Mesodermal cell (in vitro differentiated cells): ENCODE measurements at regions not wholly inside any gene's neighbourhood (a gene's known extent, or its start where the extent isn't known, plus 50 kb on each side); places are given as distances from the start of the nearest gene placed in this dataset.
"Not testable (repeated sequence)": the region's sequence is repeated elsewhere in the genome, so short reads cannot be mapped to it uniquely, and the experiment has no call there.

Experiments
- H3K27ac ChIP-seq: 2 replicates; pipeline ENCODE4 v1.7.0; 2013; ENCODE audit warnings: mild to moderate bottlenecking, low read depth, low read length, moderate library complexity; ENCODE audit not compliant: severe bottlenecking
- H3K36me3 ChIP-seq: 2 replicates; pipeline ENCODE4 v1.7.1; 2013; ENCODE audit warnings: mild to moderate bottlenecking, low read length, moderate library complexity; ENCODE audit not compliant: control insufficient read depth, insufficient read depth
- H3K4me1 ChIP-seq: one replicate; pipeline ENCODE4 v1.7.1; 2013; ENCODE audit warnings: mild to moderate bottlenecking, low read length; ENCODE audit not compliant: insufficient read depth, control insufficient read depth, poor library complexity, severe bottlenecking
- H3K4me3 ChIP-seq: 2 replicates; pipeline ENCODE4 v1.7.0; 2013; ENCODE audit warnings: low read length, control low read depth, mild to moderate bottlenecking; ENCODE audit not compliant: insufficient read depth, poor library complexity, severe bottlenecking; ENCODE audit errors: extremely low read depth
- H3K9me3 ChIP-seq: 2 replicates; pipeline ENCODE4 v1.7.1; 2013; ENCODE audit warnings: mild to moderate bottlenecking, low read length, moderate library complexity; ENCODE audit not compliant: control insufficient read depth
- WGBS, 2 experiments: methylation state at CpG; one replicate each; pipeline ENCODE4 v1.1.5; 2013; ENCODE audit warnings: missing lambda C conversion rate in 2 of 2; ENCODE audit not compliant: insufficient coverage in 2 of 2; 5-methylcytosine and 5-hydroxymethylcytosine counted together

DNA sequence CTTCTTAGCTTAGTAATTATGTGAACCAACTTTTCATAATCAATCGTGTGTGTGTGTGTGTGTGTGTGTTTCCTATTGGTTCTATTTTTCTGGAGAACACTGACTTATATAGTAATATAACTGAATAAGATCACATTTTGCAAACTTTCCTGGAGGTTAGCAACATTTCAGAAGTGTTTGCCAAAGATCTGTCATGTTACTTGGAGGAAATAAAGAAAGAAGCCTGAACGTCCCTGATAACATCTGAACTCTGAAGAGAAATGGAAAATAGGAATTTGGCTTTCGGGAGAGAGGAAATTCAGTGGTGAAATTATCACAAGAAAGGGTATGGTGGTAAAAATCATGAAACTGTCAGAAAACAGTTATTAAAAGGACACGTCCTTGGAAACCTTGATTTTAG lies 984.4 kb upstream of the AUTS2 start:
- WGBS, 2 experiments = 78 to 91% methylated on average over 3 of the region's 4 CpGs
- Histone ChIP-seq H3K4me3 (no peak overlapping the region), H3K27ac (no peak overlapping the region), H3K9me3 (peaks cover 9% of the 10 kb centered on the region), H3K36me3 (no peaks in the 10 kb centered on the region), H3K4me1 (no peaks in the 10 kb centered on the region)

DNA sequence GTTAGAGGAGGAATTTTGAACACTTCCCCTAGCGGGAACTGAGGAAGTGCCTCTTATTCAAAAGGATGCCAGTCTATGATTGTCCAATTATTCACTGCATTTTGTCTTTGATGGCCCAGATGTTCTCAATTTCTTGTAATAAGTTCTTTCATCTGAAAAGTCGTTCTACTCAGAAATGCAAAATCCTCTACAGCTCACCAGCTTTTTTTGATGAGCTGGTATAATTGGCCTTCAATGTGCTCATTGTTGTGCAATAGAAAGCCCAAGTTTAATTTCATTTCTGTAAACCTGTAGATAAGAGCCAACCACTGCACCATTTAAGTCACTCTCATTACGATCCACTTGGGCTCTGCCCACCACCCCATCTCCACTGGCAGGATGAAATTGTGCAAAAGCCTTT lies 978.7 kb upstream of the AUTS2 start:
- Histone ChIP-seq H3K9me3 (peaks cover 9% of the 10 kb centered on the region), H3K27ac (no peak overlapping the region), H3K4me1 (no peaks in the 10 kb centered on the region), H3K36me3 (no peaks in the 10 kb centered on the region), H3K4me3 (no peak overlapping the region)
- WGBS, 2 experiments = 83 to 92% methylated on average over 1 to 2 of the region's 3 CpGs

DNA sequence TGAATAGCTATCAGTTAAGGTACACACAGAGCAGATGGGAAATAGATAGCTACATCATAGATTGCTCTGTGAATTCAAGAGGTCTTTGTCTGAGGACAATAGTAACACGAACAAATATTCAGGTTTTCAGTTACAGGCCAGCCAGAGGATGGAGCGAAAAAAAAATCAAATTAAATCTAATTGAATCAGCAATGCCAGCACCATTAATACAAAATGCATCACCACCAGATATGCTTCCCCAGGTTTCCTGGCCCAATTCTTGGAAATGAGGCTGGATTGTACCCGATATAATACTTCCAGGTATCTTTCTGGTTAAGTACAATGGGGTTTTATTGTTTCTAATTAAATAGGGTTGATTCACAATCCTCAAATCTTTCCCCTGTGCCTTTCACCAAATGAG lies 975.8 kb upstream of the AUTS2 start:
- no peaks in the 10 kb centered on the region for H3K4me1 ChIP-seq
- H3K27ac ChIP-seq = no peak overlapping the region
- H3K36me3 ChIP-seq = no peaks in the 10 kb centered on the region
- H3K4me3 ChIP-seq = no peak overlapping the region
- WGBS, 2 experiments = no CpG with 5 or more reads among the region's 3 CpGs
- H3K9me3 ChIP-seq = no peaks in the 10 kb centered on the region

DNA sequence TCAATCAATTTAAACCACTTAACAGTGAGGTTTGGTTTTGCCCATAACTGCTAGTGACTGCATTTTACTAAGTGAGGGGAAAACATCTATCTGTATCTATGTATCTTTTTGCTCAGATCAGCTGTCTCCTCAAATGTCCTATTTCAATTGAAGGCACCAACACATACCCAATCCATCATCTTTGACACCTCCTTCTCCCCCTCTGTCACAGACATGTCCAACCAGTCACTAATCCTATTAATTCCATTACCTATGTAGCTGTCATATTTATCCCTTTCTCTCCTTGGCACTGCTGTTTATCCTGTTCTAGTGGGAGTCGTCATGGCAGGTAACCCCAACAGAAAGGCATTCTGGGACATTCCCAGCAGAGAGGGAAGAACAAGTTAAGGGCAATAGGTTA lies 975.2 kb upstream of the AUTS2 start:
- Histone ChIP-seq H3K4me3 (no peak overlapping the region), H3K36me3 (no peaks in the 10 kb centered on the region), H3K9me3 (no peaks in the 10 kb centered on the region), H3K4me1 (no peaks in the 10 kb centered on the region), H3K27ac (no peak overlapping the region)
- no CpG with 5 or more reads among the region's 1 CpG for WGBS, 2 experiments

DNA sequence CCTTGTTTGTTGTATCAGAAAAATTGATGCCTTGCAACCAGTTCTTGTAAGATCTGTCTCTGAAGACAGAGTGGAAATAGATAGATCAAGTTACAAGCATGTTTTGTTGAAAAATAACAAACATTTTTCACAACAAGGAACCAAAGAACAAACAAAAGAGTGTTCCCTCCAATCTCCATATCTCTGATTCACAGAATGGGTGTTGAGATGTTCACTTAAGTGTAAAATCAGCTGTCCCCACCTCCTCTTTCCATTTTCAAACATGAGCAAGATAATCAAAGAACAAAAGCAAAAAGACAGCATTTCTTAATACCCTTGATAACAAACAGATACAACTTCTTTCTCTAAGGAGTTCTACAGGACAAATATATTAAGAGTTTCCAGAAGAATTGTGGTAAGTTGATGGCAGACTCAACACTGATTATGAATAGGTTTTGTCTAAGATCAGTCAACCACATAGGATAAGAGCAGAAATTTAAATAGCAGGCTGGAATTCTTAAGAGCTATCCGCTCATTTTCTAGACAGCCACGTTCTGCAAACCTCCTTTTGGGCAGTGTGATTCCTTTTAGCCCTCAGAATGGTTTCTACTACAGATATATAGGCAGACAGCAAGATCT lies 970.9 kb upstream of the AUTS2 start:
- WGBS, 2 experiments = 100% methylated on average over 1 to 2 of the region's 2 CpGs
- Histone ChIP-seq H3K36me3 (no peaks in the 10 kb centered on the region), H3K4me3 (no peak overlapping the region), H3K27ac (no peak overlapping the region), H3K9me3 (no peaks in the 10 kb centered on the region), H3K4me1 (no peaks in the 10 kb centered on the region)

DNA sequence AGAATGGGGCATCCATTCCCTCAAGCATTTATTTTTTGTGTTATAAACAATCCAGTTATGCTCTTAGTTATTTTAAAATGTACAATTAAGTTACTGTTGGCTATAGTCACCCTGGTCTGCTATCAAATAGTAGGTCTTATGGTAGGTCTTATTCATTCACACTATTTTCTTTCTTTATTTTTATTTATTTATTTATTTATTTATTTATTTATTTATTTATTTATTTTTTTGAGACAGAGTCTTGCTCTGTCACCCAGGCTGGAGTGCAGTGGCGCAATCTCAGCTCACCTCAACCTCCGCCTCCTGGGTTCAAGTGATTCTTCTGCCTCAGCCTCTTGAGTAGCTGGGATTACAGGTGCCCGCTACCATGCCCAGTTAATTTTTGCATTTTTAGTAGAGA lies 967.4 kb upstream of the AUTS2 start:
- H3K9me3 ChIP-seq, H3K36me3 ChIP-seq, H3K4me1 ChIP-seq, H3K4me3 ChIP-seq, H3K27ac ChIP-seq: not testable (repeated sequence)
- WGBS, 2 experiments = no CpG with 5 or more reads among the region's 3 CpGs

DNA sequence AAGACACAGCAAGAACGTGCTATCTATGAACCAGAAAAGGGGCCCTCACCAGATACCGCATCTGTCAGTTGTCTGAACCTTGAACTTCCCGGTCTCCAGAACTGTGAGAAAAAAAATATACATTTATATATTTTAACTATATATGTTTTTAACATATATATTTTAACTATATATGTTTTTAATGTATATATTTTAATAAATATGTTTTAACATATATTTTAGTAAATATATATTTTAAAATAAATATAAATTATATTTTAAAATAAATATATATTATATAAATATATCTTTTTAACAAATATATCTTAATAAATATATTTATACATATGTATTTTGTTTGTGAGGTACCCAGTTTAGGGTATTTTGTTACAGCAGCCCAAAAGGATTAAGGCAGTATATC lies 958.2 kb upstream of the AUTS2 start:
- H3K4me1 ChIP-seq = no peaks in the 10 kb centered on the region
- WGBS, 2 experiments = no CpG with 5 or more reads among the region's 3 CpGs
- H3K36me3 ChIP-seq = no peaks in the 10 kb centered on the region
- H3K9me3 ChIP-seq = no peaks in the 10 kb centered on the region
- no peak overlapping the region for H3K27ac ChIP-seq
- H3K4me3 ChIP-seq = no peak overlapping the region

DNA sequence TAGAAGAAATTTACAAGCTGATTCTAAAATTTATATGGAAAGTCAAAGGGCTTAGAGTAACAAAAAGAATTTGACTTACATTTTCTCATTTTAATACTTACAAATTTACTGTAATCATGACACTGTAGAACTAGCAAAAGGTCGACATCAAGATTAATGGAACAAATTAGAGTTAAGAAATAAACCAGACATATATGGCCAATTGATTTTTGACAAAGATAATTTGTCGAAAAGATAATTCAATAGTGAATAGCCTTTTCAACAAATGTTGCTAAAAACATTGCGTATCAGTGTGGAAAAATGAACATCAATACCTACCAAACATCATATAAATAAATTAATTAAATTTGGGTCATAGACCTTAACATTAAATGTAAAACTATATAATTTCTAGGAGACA lies 955.5 kb upstream of the AUTS2 start:
- WGBS, 2 experiments = no CpG with 5 or more reads among the region's 3 CpGs
- Histone ChIP-seq H3K27ac (no peak overlapping the region), H3K4me3 (no peak overlapping the region), H3K36me3 (no peaks in the 10 kb centered on the region), H3K9me3 (no peaks in the 10 kb centered on the region), H3K4me1 (no peaks in the 10 kb centered on the region)

DNA sequence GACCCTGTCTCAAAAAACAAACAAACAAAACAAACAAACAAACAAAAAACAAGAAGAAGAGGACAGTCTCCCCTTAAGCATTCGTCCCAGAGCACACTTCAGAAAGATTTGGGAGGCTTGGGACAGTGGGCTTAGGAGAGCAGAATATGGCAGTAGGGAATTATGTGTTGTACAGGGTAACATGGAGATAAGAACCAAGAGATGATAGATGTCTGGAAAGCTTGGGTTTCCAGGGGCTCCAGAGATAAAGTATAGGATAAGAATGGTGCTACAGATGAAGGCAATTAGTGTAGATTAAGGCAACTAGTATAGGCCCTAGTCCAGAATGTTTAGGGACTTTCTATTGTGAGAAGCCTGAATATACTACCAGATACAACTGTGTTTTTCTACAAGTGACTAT lies 934.9 kb upstream of the AUTS2 start:
- no peaks in the 10 kb centered on the region for H3K36me3 ChIP-seq
- H3K27ac ChIP-seq = no peak overlapping the region
- H3K4me1 ChIP-seq = no peaks in the 10 kb centered on the region
- no peak overlapping the region for H3K4me3 ChIP-seq
- 100% methylated on average over 1 of the region's 1 CpG for WGBS, 2 experiments
- no peaks in the 10 kb centered on the region for H3K9me3 ChIP-seq

DNA sequence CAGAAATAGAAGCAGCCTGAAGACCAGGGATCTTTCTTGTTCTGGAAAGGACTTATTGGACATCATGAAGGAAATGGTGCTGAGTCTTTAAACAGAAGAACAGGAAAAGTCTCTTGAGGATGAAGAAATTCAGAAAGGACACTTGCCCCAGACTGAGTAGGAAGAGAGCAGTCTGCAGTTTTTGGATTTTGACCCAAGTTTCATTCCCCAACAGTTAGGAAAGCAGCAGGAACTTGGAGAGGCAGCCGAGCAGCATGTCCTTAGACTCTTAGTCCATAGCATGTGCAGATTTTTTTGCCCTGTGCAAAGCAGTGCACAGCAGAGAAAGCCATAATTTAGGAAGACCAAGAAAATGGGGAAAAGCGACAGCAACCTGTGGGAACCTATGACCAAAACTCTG lies 927.2 kb upstream of the AUTS2 start:
- H3K27ac ChIP-seq = no peak overlapping the region
- WGBS, 2 experiments = 83 to 93% methylated on average over 2 of the region's 2 CpGs
- H3K4me3 ChIP-seq = no peak overlapping the region
- H3K4me1 ChIP-seq = no peaks in the 10 kb centered on the region
- H3K36me3 ChIP-seq = no peaks in the 10 kb centered on the region
- peaks cover 5% of the 10 kb centered on the region for H3K9me3 ChIP-seq

DNA sequence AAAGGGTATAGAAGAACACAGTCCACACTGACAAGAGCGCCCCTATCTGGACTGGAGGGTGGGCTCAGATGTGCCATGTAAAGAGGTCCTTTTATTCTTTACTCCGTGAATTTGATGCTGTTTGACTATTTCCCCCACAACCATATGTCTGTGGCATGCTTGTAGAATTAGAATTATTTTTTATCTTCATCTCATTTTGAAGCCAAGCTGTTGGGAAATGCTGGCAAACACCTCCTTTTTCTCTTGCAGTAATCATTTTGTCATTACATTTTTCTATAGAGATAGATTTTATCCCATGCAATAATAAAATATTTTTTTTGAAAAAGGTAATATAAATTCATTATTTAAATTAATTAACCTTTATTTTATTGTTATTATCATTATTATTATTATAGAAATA lies 926.6 kb upstream of the AUTS2 start:
- Histone ChIP-seq H3K9me3 (peaks cover 5% of the 10 kb centered on the region), H3K4me3 (no peak overlapping the region)
- WGBS, 2 experiments = no CpG with 5 or more reads among the region's 2 CpGs

More for the DNA sequence above, 926.6 kb upstream of the AUTS2 start:
- H3K27ac ChIP-seq = no peak overlapping the region
- H3K4me1 ChIP-seq = no peaks in the 10 kb centered on the region
- no peaks in the 10 kb centered on the region for H3K36me3 ChIP-seq
